GM21825 (cell line): ENCODE measurements at regions not wholly inside any gene's neighbourhood (a gene's known extent, or its start where the extent isn't known, plus 50 kb on each side); places are given as distances from the start of the nearest gene placed in this dataset.

Experiments
- ATAC-seq: cut with Tn5 transposase; IDR thresholded peaks from one replicate; pipeline ENCODE4 v1.9.1; 2021; ENCODE audit warnings: mild to moderate bottlenecking, moderate library complexity; ENCODE audit not compliant: unreplicated experiment

DNA sequence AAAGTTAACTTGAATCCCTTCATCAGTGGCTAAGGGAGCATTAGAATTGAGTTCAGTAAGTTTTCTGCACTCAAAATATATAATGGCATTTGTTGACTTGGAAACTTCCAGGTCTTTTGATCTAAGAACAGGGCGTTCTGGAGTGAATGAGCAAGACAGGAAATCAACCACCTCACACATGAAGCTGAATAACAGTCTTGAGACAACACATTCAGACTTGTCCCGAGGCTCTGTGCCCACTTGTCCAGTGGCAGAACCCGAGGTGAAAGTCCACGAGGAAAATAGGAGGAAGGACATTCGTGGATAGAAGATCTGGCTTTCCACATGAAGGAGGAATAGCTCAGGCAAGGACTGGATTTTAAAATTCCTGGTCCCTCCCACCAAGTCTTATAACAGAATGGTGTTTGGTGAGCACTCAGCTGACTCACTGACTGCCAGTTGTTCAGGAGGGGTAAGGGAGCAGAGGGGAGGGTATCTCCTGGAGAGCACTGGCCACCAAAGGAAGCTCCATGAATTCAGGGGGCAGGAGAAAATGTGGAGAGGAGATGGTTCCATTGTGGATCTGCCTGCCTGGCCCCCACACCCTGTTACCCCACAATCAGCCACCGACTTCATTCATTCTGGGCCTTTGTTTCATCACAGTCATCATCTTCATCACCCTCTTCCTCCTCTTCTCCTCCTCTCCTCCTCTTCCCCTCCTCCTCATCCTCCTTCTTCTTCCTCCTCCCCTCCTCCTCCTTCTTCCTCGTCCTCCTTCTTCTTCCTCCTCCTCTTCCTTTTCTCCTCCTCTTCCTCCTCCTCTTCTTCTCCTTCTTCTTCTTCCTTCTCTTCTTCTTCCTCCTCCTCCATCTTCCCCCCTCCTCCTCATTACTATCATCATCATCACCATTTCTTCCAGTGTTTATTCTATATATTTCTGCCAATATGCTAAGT lies 620.1 kb downstream of the MED13L start:
- no peak for ATAC-seq

DNA sequence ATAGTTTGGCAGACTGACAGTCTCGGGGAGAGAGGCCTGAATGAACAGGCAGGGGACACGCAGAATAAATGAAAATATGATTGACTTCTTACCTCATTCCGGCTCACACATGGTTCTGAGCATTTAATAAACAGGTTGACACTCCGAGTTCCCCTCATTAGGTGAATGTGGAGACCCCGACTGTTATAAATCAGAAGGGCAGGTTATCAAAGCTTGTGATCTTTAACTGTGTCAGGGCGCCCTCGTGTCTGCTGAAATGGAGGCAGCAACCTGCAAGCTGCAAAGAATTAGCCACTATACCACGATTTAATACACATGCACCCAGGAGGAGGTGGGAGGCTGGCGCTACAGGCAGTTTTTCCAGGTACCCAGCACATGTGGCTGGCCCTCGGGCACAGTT lies 627.5 kb downstream of the MED13L start:
- no peak for ATAC-seq

DNA sequence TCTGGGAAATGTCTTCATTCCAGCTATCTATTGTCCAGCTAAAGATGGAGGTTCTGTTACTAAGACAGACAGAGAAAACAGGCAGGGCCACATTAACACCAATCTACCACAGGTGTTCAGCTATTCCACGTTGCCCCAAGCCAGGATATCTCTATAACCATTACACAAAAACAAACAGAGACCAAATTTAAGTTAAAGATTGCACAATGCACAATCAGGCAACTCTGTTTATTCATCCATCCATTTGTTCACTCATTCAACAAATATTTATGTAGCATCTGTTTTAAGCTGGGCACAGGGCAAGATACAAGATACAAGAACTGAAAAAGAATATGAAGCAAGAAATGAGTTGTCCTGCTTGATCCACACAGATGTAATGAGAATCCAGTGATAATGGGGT lies 629.0 kb downstream of the MED13L start:
- ATAC-seq: no peak

DNA sequence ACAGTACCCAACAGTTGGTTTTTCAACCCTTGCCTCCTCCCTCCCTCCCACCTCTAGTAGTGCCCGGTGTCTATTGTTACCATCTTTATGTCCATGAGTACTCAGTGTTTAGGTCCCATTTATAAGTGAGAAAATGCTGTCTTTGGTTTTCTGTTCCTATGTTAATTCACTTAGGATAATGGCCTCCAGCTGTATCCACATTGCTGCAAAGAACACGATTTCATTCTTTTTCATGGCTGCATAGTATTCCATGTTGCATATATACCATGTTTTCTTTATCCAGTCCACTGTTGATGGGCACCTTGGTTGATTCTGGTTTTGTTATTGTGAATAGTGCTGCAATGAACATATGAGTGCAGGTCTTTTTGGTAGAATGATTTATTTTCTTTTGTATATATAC lies 631.3 kb downstream of the MED13L start:
- no peak for ATAC-seq

DNA sequence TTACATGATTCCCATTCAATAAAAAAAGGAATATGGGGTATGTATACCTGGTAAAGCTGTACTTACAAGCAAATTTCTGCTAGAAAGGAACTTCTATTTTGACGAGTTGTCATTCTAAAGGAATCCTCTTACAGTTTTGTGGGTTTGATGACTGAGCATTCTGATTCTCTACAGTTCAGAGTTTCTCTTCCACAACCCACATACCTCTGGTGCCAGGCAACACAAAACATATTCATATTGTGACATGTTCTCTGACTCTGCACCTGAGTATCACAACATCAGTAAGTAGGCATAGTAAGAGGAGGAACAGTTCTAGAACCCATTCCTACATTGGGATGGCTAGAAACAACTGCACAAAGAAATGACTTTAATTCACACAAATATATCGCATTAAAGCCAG lies 636.6 kb downstream of the MED13L start:
- ATAC-seq: no peak

DNA sequence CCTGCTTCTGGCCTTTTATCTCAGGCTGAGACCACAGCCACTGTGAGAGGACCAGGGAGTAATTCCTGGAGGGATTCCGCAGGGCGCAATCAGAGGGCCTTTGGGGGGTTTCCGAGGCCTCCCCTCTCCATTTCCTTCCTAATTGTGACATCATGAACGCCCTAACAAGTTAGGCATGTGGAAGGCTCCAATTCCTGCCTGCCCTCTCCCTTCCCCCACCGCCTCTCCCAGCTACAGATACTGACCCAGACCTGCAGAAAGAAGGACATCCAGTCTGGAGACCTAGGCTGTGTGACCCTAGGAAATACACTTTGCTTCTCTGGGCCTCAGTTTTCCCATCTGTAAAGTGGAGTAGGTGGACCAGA lies 637.9 kb downstream of the MED13L start:
- no peak for ATAC-seq

DNA sequence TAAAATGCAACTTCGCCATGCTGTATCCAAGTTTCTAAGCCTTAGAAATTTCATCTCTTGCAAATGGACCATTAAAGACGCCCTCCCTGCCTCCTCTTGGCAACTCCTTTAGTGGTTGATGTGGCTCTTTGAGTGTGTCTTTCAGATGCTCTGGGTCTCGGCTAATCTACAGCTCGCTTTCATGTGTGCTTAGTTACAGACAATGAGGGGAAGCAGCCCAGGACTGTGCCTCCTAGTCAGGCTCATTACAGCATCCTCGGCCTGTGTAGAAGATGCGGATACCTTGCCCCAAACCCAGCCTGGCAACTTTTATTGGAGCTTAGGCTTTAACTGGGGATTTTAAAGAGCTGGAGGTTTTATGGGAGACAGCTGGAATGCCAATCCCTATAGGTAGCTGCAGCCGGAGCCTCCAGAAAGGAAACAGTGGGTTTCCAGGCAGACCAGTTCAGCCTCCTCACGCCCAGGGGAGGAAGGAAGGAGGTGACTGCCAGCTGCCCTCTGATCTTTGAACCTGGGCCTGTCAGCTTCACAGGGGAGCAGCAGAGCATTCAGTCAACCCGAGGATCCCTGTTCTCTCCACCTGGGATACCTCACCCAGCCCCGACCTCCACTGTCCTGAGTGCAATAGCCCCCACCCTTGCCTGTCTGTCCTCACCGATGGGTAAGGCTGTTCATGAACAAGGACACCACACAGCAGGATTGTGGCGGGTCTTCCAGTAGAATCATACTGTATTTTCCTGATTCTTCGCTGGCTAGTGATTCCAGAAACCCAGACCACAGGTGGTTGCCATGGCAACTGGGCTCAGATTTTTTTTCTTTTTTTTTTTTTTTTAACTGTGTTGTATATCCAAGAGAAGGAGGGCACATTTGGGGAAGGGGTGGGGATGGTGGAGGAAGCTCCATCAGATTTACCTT lies 638.5 kb downstream of the MED13L start:
- ATAC-seq: no peak

DNA sequence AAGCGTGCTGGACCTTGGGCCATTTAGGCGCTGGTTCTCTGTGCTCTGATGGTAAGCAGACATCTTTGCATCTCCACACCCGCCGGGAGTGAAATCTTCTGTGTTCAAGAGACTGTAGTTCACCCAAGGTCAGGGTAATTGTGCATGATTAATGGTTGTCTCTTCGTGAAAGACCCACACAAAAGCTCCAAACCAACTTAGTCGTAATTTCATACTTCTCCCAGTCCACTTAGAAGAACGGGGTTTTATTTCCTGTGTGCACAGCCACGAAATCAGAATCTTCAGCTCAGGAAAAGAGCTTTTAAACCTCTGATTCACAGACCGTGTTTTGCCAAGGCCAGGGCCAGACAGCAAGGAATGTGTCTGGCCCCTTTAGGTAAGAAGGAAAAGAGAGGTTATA lies 640.9 kb downstream of the MED13L start:
- ATAC-seq: no peak

DNA sequence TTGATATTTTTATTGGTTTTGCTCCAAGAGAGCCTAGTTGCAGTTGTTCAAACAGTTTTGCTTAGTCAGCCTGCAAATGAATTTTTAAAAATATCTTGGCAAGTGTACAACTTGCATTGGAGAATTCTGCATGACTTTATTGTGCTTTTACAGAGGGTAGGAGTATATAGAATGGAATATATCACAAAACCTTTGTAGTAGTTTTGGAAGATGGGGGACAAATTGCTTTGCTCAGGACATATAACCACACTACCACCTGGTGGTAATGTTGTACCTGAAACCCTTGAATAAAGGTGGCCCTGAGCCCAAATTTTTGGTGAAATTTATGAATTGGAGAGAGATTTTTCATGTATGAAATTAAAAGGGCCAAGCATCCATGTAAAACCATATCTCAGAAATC lies 645.2 kb downstream of the MED13L start:
- ATAC-seq: no peak

DNA sequence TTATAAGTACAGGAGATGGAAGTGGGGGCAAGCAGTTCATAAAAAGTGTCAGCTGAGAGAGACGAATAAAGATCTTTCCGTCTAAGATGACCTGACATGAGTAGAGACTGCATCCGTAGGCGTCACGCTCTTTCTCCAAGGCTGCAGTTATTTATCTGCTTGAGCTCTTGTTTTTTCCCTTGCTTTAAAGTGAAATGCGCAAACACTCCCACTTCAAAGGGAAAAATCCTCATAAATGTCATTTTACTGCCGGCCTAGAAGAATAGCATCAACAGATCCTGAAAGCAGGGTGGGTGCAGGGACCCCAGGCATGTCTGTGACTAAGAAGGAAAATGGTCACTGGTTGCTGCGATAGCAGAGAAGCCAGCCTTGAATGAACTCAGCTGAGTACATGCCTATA lies 647.4 kb downstream of the MED13L start:
- no peak for ATAC-seq

DNA sequence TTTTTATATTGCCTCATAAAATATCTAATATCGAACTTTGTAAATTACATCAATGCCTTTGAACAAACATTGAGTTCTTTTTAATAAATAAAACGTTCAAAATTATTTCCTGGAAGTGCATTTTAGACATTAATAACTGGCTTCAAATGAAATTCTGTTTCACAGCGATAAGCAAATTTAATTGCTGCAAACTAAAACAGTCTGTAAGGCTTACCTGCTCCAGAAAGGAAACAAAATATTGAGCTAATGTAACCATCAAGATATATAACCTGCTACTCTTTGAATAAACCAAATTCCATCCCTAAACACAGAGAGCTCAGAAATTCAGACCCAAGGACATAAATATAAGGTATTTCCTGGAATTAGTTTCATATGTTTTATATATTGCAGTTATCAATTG lies 651.3 kb downstream of the MED13L start:
- no peak for ATAC-seq

DNA sequence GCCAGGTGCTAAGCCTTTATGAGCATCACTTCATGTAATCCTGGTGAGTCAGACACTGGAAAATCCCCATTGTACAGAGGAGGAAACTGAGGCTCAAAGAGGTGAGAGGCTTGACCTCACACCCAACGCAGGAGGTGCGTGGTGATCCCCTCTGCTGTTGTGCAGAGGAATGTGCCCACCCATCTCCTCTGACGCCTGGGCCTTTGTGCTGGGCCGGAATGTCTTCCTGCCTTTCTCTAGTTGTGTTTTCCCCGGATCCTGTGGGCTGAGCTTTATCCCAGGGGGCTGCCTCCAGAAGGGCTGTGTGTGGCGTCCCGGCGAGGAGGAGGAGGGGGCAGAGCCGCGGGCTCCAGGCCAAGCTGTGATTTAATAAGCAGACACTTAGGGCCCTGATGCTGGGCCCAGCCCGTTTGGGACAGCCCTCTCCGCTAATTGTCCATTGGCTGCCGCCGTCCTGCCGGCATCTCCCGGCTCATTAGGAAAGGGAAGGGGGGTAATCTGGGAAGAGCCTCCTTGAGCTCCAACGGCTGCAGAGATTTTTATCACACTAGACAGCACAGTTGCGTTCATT lies 653.6 kb downstream of the MED13L start:
- no peak for ATAC-seq

DNA sequence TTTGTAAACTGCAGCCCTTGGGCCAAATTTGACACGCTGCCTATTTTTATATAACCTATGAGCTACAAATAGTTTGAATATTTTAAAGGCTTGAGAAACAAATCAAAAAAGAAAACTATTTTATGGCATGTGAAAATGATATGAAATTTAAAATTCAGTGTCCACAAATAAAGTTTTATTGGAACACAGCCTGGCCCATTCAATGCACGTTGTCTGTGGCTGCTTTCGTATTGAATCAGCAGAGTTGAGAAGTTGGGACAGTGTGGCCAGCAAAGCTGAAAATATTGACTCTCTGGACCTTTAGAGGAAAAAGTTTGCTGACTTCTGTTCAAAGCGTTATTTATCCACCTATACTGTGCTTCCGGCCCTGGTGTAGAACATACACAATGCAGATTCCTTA lies 654.2 kb downstream of the MED13L start:
- no peak for ATAC-seq

DNA sequence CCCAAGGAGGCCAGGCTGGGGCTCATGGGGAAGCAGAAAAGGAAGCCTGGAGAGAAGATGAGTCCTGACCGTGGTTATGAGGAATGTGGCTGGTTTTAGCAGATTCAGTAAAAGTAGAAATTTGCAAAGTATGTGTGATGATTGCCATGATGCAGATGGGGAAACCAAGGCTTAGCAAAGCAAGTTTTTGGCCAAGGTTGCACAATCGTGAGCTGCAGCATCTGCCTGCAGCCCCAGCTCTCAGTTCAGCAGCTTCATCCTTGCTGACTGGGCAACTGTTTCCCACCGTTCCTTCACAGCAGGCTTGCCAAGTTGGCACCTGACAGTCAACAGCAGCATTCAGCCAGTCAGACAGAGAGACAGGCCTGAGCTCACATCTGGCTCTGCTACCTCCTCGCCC lies 656.7 kb downstream of the MED13L start:
- no peak for ATAC-seq

DNA sequence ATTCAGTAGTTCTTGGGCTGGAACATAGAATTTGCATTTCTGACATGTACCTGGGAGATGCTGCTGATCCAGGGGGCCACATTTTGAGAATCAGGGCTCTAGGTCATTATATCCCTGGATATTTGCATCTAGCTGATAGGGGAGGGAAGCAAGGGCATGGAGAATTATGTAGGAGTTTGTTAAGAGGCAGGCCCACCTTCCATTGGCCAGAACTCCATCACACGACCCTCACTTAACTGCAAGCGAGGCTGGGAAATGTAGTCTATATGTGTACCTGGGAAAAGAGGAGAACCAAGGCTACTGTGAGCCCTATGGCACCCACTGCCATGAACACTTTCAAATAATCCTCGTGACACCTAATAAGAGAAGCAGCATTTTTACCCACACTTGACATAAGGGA lies 657.6 kb downstream of the MED13L start:
- ATAC-seq: no peak

DNA sequence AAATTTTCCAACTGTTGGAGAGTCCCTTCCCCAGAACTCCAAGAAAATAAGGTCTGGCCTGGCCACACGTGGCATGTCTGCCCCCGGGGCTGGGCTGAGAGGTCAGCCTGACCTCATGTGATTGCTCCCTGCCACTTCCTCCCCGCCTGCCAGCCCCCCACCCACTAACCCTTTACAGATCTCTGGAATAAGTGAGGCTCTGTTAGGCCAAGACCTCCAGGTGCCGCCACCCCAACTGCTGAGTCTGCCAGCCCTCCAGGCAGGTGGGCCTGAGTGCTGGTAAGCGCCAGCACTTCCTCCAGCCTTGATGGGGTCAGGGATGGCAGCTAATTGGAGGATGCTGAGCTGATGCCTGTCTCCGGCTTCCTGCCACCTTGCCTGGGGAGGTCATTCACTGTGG lies 658.4 kb downstream of the MED13L start:
- ATAC-seq: no peak

DNA sequence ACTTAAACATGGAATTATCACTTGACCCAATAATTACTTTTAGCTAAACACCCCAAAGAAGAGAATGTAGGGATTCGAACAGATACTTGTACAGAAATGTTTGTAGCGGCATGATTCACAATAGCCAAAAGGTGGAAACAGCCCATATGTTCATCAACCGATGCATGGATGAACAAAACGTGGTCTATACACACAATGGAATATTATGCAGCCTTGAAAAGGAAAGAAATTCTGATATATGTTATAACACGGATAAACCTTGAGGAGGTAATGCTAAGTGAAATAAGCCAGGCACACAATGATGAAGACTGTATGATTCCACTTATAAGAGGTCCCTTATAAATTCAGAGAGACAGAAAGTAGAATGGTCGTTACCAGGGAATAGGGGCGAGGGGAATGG lies 659.4 kb downstream of the MED13L start:
- ATAC-seq: no peak

DNA sequence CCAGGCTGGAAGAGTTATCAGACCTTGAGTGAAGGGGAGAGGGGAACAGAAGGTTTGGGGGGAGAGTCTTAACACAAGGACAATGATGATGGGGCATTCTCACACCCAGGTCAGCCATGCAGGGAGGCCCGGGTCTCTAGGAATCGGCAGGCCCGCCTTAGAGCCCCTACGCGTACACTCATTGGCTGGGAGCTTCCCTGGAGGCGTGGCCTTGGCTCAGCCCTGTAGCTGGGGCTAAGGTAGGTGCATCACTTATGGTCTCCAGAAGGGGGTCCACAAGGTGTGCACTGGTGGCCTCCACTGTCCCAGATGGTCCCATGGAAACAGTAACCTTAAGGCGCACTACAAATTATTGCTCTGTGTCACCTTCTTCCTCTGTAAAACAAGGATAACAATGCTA lies 660.1 kb downstream of the MED13L start:
- no peak for ATAC-seq

DNA sequence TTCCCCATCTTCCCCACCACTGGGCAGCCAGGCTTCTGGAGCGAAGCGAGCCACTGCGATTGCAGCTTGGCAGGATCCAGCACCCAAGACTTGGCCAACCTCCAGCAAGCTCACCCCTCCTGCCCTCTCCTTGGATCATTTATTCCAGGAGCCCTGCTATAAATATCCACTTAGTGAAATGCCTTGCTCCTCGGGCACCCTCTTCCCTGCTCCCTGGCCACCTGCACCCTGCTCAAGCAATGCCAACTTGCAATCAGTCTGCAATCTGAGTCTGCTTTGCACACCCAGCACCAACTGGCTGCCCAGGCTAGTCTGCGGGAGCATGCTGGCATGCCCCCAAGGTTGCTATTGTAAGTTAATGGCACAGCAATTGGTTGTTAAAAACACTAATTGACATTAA lies 666.0 kb downstream of the MED13L start:
- ATAC-seq: no peak

DNA sequence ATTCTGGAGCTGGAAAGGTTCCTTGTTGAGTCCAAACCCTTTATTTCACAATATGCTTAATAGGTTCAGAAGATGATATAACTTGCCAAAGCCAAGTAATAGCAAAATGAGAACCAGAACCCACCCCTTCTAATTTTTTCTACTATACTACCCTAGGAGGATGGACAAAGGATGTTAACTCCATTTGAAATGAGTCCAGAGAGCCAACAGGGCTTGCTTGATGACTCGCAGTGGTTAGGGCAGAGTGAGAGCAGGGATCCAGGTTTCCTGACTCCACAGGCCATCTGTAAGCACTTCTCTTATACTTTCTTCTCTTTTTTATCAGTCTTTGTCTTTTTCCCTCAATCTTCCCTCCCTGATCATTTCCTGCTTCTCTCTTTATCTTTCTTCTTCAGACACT lies 668.1 kb downstream of the MED13L start:
- no peak for ATAC-seq

DNA sequence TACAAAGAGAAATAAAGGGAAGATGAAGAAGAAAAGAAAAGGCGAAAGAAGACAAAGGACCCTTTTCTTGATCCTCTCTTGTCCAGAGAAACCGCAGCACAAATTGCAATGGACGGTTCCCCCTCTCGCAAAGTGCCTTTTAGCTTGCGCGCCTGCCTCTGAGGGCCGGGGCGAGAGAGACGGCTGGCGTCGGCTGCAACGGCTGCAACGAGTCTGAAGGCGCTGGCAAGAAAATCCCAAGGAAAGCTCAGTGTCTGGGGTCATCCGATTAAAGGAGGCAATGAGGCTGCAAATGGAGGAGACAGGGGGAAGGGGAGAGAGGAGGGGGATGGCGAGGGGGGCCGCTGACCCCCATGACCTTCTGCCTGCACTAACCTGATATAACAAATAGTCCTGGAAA lies 671.5 kb downstream of the MED13L start:
- ATAC-seq: no peak
